ENCODE measurements at regions not wholly inside any gene's neighbourhood (a gene's known extent, or its start where the extent isn't known, plus 50 kb on each side); places are given as distances from the start of the nearest gene placed in this dataset.

- DNase-seq (ENCODE audit: low read depth, low spot score) (no peak), ATAC-seq (no peak)
- no peaks in the 10 kb centered on the region for H3K79me2 ChIP-seq (ENCODE audit: insufficient read depth, low read length)
- no peaks in the 10 kb centered on the region for H3K36me3 ChIP-seq (ENCODE audit: control insufficient read depth in 1 of 2, insufficient read depth in 2 of 2, low read length in 2 of 2)
- H3K4me3 ChIP-seq (replicated peaks in 1 of 2; ENCODE audit: low read depth in 1 of 2, low read length in 2 of 2) = no peak overlapping the region
- H3K27ac ChIP-seq (ENCODE audit: low read depth, low read length) = no peak overlapping the region
- H3K4me2 ChIP-seq (ENCODE audit: low read length) = no peak overlapping the region
- no peak overlapping the region for H2AFZ ChIP-seq (ENCODE audit: low read depth, low read length, poor library complexity, severe bottlenecking)
- intact Hi-C loops (cut with micrococcal nuclease) = no loop called here
- TF ChIP-seq EZH2phosphoT487 (IDR thresholded peaks at IDR 0.05; ENCODE audit: borderline replicate concordance) (no peak), RAD21 (IDR thresholded peaks at IDR 0.05; ENCODE audit: low read depth) (no peak)
- H4K20me1 ChIP-seq (ENCODE audit: insufficient read depth) = no peaks in the 10 kb centered on the region
- no TSS peak for BruUV-seq (replicated peaks)
- H3K27me3 ChIP-seq (ENCODE audit: insufficient read depth, low read length) = peaks cover 33% of the 10 kb centered on the region
- ChIA-PET CTCF (no interaction called here), RAD21 (ENCODE audit: low non-redundant PET in 1 of 2, low total read pairs in 2 of 2, uncharacterized antibody in 2 of 2, unreplicated experiment in 2 of 2) (no interaction called here), POLR2A (no interaction called here)
- no peak overlapping the region for H3K9ac ChIP-seq (ENCODE audit: low read length)
- no peaks in the 10 kb centered on the region for H3K9me2 ChIP-seq (ENCODE audit: insufficient read depth)
- no peaks in the 10 kb centered on the region for H3K4me1 ChIP-seq (ENCODE audit: control insufficient read depth in 1 of 2, insufficient read depth in 2 of 2, low read length in 2 of 2)
- H3K9me3 ChIP-seq (ENCODE audit: control insufficient read depth in 1 of 2, insufficient read depth in 1 of 2, low read depth in 1 of 2, low read length in 2 of 2) = no peaks in the 10 kb centered on the region
These were observed 82.3 kb upstream of the CTDP1 start for GRCh38 chr18:79597176-79597830.

GRCh38 chr18:79597831-79598632 lies 81.6 kb upstream of the CTDP1 start:
- no peaks in the 10 kb centered on the region for H3K9me2 ChIP-seq (ENCODE audit: insufficient read depth)
- H3K27me3 ChIP-seq (ENCODE audit: insufficient read depth, low read length) = peaks cover 33% of the 10 kb centered on the region
- H3K9me3 ChIP-seq (ENCODE audit: control insufficient read depth in 1 of 2, insufficient read depth in 1 of 2, low read depth in 1 of 2, low read length in 2 of 2) = no peaks in the 10 kb centered on the region
- ATAC-seq = no peak
- no peak overlapping the region for H3K27ac ChIP-seq (ENCODE audit: low read depth, low read length)
- no peaks in the 10 kb centered on the region for H4K20me1 ChIP-seq (ENCODE audit: insufficient read depth)
- H3K4me3 ChIP-seq (replicated peaks in 1 of 2; ENCODE audit: low read depth in 1 of 2, low read length in 2 of 2) = no peak overlapping the region
- no peaks in the 10 kb centered on the region for H3K4me1 ChIP-seq (ENCODE audit: control insufficient read depth in 1 of 2, insufficient read depth in 2 of 2, low read length in 2 of 2)
- ChIA-PET CTCF (no interaction called here), POLR2A (no interaction called here), RAD21 (ENCODE audit: low non-redundant PET in 1 of 2, low total read pairs in 2 of 2, uncharacterized antibody in 2 of 2, unreplicated experiment in 2 of 2) (no interaction called here)
- H3K9ac ChIP-seq (ENCODE audit: low read length) = no peak overlapping the region
- H2AFZ ChIP-seq (ENCODE audit: low read depth, low read length, poor library complexity, severe bottlenecking) = no peak overlapping the region
- DNase-seq (ENCODE audit: low read depth, low spot score) = no peak
- no TSS peak for BruUV-seq (replicated peaks)
- H3K4me2 ChIP-seq (ENCODE audit: low read length) = no peak overlapping the region
- no peaks in the 10 kb centered on the region for H3K79me2 ChIP-seq (ENCODE audit: insufficient read depth, low read length)
- no peaks in the 10 kb centered on the region for H3K36me3 ChIP-seq (ENCODE audit: control insufficient read depth in 1 of 2, insufficient read depth in 2 of 2, low read length in 2 of 2)
- intact Hi-C loops (cut with micrococcal nuclease) = no loop called here
- TF ChIP-seq CTCF (IDR thresholded peaks at IDR 0.05 in 2 of 3, conservative IDR thresholded peaks at IDR 0.05 in 1 of 3; ENCODE audit: borderline replicate concordance in 1 of 3, insufficient read depth in 1 of 3, low read depth in 2 of 3, low read length in 2 of 3) = no peak
- no peak for TF ChIP-seq ZNF274 (IDR thresholded peaks at IDR 0.05; ENCODE audit: low read depth, low read length)
- TF ChIP-seq SIN3A (IDR thresholded peaks at IDR 0.05; ENCODE audit: low read depth) = no peak
- no peak for TF ChIP-seq POLR2AphosphoS5 (IDR thresholded peaks at IDR 0.05; ENCODE audit: low read depth, low read length)
- TF ChIP-seq SP1 (IDR thresholded peaks at IDR 0.05; ENCODE audit: low read depth) = no peak
- TF ChIP-seq SRF (IDR thresholded peaks at IDR 0.05; ENCODE audit: low read depth) = no peak
- TF ChIP-seq ATF3 (IDR thresholded peaks at IDR 0.05) = no peak
- no peak for TF ChIP-seq YY1 (IDR thresholded peaks at IDR 0.05; ENCODE audit: extremely low read depth, insufficient replicate concordance, low read depth, low read length)
- TF ChIP-seq POLR2A (IDR thresholded peaks at IDR 0.05; ENCODE audit: borderline replicate concordance, extremely low read depth, insufficient read depth, insufficient read length) = no peak
- TF ChIP-seq EZH2phosphoT487 (IDR thresholded peaks at IDR 0.05; ENCODE audit: borderline replicate concordance) = no peak
- no peak for TF ChIP-seq MAX (IDR thresholded peaks at IDR 0.05)
- no peak for TF ChIP-seq FOSL1 (IDR thresholded peaks at IDR 0.05; ENCODE audit: low read depth)
